Keratinocyte (primary cell): ENCODE measurements at regions not wholly inside any gene's neighbourhood (a gene's known extent, or its start where the extent isn't known, plus 50 kb on each side); places are given as distances from the start of the nearest gene placed in this dataset.

Experiments used
- CTCF ChIP-seq, 3 experiments: IDR thresholded peaks in 1 of 3; conservative IDR thresholded peaks in 1 of 3; optimal IDR thresholded peaks in 1 of 3; 2 replicates in 2 of 3; 3 replicates in 1 of 3; pipeline versions ENCODE3 to v1.5.1; 2011; ENCODE audit warnings: low read length in 3 of 3, mild to moderate bottlenecking in 3 of 3, moderate library complexity in 2 of 3, control low read depth in 1 of 3, inconsistent platforms in 1 of 3; ENCODE audit not compliant: insufficient read depth in 2 of 3; ENCODE audit errors: extremely low read depth in 1 of 3
- EZH2 ChIP-seq: IDR thresholded peaks from one replicate; pipeline ENCODE4 v1.6.1; 2012; ENCODE audit warnings: inconsistent platforms, mild to moderate bottlenecking, low read length, moderate library complexity

- no peak for TF ChIP-seq CTCF (optimal IDR thresholded peaks at IDR 0.05 in 1 of 3, IDR thresholded peaks at IDR 0.05 in 1 of 3, conservative IDR thresholded peaks at IDR 0.05 in 1 of 3; ENCODE audit: extremely low read depth in 1 of 3, insufficient read depth in 2 of 3, low read length in 3 of 3)
- TF ChIP-seq EZH2: no peak
These were observed 405.8 kb upstream of the RGS6 start for GRCh38 chr14:71526388-71526787.
